Endothelial cell of umbilical vein (primary cell): ENCODE measurements at regions not wholly inside any gene's neighbourhood (a gene's known extent, or its start where the extent isn't known, plus 50 kb on each side); places are given as distances from the start of the nearest gene placed in this dataset.

Source experiments
- POLR2A ChIP-seq: IDR thresholded peaks from 2 replicates; pipeline ENCODE4 v1.6.1; 2012; ENCODE audit warnings: low read depth, mild to moderate bottlenecking, control low read depth, low read length
- TF ChIP-seq, protein P1 (sequence below), 2 donors: IDR thresholded peaks; 1 replicate in 1 of 2; 2 replicates in 1 of 2; pipeline ENCODE4 v1.5.1; 2011; ENCODE audit warnings: low read length in 2 of 2, mild to moderate bottlenecking in 2 of 2, moderate library complexity in 2 of 2, control low read depth in 1 of 2, inconsistent platforms in 1 of 2, low read depth in 1 of 2; ENCODE audit not compliant: insufficient read depth in 1 of 2; ENCODE audit errors: extremely low read depth in 1 of 2
- TF ChIP-seq, protein P2 (sequence below): IDR thresholded peaks from 2 replicates; pipeline ENCODE4 v1.6.1; 2011; ENCODE audit not compliant: insufficient read depth, insufficient read length

DNA sequence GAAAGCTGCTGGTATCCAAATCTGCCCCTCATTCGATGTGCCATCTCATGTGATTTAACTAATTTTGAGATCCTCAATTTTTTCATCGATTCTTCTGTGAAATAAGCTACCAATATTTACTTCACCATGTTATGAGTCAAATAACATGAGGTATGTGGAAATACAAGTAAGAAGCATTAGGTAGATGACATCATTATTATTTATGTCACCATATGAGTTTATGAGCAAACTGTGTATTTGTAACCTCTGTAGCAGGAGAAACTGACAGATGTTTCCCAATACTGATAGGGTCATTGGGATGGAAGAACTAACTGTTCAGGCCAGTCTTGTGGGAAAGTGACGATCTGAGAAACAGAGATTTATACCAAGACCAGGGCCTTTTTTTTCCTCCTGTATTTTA lies 229.4 kb upstream of the GOT2 start:
- TF ChIP-seq, protein P1, sequence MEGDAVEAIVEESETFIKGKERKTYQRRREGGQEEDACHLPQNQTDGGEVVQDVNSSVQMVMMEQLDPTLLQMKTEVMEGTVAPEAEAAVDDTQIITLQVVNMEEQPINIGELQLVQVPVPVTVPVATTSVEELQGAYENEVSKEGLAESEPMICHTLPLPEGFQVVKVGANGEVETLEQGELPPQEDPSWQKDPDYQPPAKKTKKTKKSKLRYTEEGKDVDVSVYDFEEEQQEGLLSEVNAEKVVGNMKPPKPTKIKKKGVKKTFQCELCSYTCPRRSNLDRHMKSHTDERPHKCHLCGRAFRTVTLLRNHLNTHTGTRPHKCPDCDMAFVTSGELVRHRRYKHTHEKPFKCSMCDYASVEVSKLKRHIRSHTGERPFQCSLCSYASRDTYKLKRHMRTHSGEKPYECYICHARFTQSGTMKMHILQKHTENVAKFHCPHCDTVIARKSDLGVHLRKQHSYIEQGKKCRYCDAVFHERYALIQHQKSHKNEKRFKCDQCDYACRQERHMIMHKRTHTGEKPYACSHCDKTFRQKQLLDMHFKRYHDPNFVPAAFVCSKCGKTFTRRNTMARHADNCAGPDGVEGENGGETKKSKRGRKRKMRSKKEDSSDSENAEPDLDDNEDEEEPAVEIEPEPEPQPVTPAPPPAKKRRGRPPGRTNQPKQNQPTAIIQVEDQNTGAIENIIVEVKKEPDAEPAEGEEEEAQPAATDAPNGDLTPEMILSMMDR (IDR thresholded peaks at IDR 0.05; ENCODE audit: extremely low read depth in 1 of 2, insufficient read depth in 1 of 2, low read depth in 1 of 2, low read length in 2 of 2) = no peak
- TF ChIP-seq, protein P2, sequence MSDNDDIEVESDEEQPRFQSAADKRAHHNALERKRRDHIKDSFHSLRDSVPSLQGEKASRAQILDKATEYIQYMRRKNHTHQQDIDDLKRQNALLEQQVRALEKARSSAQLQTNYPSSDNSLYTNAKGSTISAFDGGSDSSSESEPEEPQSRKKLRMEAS = no peak
- TF ChIP-seq POLR2A = no peak
